Effector memory CD4-positive, alpha-beta T cell (primary cell): ENCODE measurements at regions not wholly inside any gene's neighbourhood (a gene's known extent, or its start where the extent isn't known, plus 50 kb on each side); places are given as distances from the start of the nearest gene placed in this dataset.

Experiments used
- DNase-seq, 3 donors: peaks; one replicate each; pipeline ENCODE4 v3.0.0-alpha.2; 2020
- H3K27ac ChIP-seq: 2 replicates; pipeline ENCODE4 v1.7.0; 2013; ENCODE audit warnings: mild to moderate bottlenecking, low read length, moderate library complexity; ENCODE audit not compliant: insufficient read depth, poor library complexity, severe bottlenecking
- H3K27me3 ChIP-seq: replicated peaks from 2 replicates; pipeline ENCODE4 v1.7.0; 2013; ENCODE audit warnings: mild to moderate bottlenecking, low read length; ENCODE audit not compliant: insufficient read depth, control insufficient read depth, poor library complexity, severe bottlenecking
- H3K36me3 ChIP-seq: 2 replicates; pipeline ENCODE4 v1.7.0; 2013; ENCODE audit warnings: mild to moderate bottlenecking, low read length, moderate library complexity; ENCODE audit not compliant: control insufficient read depth, insufficient read depth
- H3K4me1 ChIP-seq: 2 replicates; pipeline ENCODE4 v1.7.0; 2013; ENCODE audit warnings: low read length, mild to moderate bottlenecking; ENCODE audit not compliant: control insufficient read depth, insufficient read depth, poor library complexity, severe bottlenecking
- H3K4me3 ChIP-seq: 2 replicates; pipeline ENCODE4 v1.7.0; 2013; ENCODE audit warnings: low read length, low read depth, mild to moderate bottlenecking; ENCODE audit not compliant: insufficient read depth, poor library complexity, severe bottlenecking
- H3K9me3 ChIP-seq: 2 replicates; pipeline ENCODE4 v1.7.0; 2013; ENCODE audit warnings: mild to moderate bottlenecking, low read length, moderate library complexity; ENCODE audit not compliant: control insufficient read depth

DNA sequence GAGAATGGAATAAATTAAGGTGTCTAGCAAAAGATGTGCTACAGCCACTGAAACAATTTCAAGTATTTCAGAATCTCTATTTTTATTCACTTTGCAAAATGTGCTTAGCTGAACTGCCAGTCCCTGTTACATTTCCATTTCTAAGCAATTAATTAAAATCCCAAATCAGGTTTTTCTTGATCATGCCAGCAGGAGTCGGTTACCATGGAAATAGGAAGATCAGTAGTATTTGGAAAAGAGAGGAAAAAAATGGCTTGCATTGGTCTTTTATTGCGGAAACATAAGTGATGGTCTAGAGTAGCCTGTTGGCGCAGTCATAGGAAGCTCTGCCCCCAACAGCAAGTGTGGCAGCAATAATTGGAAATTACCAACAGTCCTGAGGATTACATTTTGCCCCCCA lies 867.1 kb downstream of the GATA3 start:
- H3K4me1 ChIP-seq, result no peaks in the 10 kb centered on the region
- no peak overlapping the region for H3K27ac ChIP-seq
- no peaks in the 10 kb centered on the region for H3K27me3 ChIP-seq
- H3K4me3 ChIP-seq, result no peak overlapping the region
- H3K9me3 ChIP-seq, result no peaks in the 10 kb centered on the region
- DNase-seq, result no peak
- H3K36me3 ChIP-seq, result no peaks in the 10 kb centered on the region

DNA sequence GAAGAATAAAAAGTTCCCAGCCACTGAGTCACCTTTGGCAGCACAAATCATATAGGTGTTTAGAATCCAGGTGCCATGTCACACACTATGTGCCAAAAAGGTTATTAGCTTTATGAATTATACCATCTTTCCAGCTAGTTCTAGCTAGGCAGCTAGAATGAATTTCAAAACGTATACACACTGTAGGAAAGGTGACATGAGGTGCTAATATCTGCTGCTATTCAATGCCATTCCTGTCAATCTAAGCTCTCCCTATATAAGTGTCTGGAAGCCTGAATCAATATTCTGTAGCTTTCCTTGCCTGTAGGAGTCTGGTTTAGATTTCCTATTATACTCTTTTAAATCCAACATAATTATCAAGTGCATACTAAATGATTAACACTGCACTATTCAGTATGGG lies 868.6 kb downstream of the GATA3 start:
- H3K27me3 ChIP-seq, result no peaks in the 10 kb centered on the region
- DNase-seq, result no peak
- no peak overlapping the region for H3K27ac ChIP-seq
- no peak overlapping the region for H3K4me3 ChIP-seq
- H3K4me1 ChIP-seq, result no peaks in the 10 kb centered on the region
- H3K36me3 ChIP-seq, result no peaks in the 10 kb centered on the region
- no peaks in the 10 kb centered on the region for H3K9me3 ChIP-seq

GRCh38 chr10:8927705-8928104 lies 873.2 kb downstream of the GATA3 start:
- no peak for DNase-seq

DNA sequence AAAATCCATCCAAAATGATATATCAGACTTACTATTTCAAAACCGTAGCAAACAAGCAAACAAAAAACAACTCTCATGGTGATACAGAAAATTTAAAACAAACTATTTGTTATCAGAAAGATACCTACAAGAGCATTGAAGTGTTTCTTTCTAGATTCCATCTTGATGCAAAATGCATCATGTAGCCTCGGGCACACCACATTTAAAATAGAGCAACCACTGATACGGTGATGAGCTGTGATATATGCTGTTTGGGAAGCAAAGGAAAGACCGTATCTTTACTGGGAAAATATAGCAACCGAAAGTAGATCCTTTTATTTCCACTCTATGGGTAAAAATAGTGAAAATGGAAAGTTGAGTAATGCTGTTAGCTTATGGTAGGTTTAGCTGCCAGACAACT lies 892.0 kb downstream of the GATA3 start:
- Histone ChIP-seq H3K9me3 (no peaks in the 10 kb centered on the region), H3K27me3 (no peaks in the 10 kb centered on the region), H3K36me3 (no peaks in the 10 kb centered on the region), H3K4me3 (no peak overlapping the region), H3K27ac (no peak overlapping the region), H3K4me1 (no peaks in the 10 kb centered on the region)
- DNase-seq, result no peak

More at GRCh38 chr10:8927705-8928104, 873.2 kb downstream of the GATA3 start:
- H3K27me3 ChIP-seq, result no peaks in the 10 kb centered on the region
- H3K4me3 ChIP-seq, result no peak overlapping the region
- H3K9me3 ChIP-seq, result no peaks in the 10 kb centered on the region
- H3K36me3 ChIP-seq, result no peaks in the 10 kb centered on the region
- no peak overlapping the region for H3K27ac ChIP-seq
- no peaks in the 10 kb centered on the region for H3K4me1 ChIP-seq

DNA sequence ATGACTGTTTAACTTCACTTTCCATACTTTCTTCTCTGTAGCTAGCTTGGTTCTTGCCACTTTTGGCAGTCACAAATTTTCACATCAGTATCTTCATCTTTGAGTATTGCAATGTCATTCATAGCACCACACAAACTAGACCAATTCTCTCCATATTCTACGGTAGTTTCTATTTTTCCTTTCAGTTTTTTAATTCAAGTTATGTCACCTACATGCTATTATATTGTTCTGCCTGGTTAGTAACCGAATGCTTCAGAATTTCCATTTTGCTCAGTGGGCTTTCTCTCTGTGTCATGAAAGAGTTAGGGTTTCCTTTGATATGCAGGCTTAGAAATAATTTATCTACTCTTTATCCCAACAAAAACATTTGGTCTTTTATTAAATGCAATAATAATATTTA lies 896.5 kb downstream of the GATA3 start:
- no peak for DNase-seq
- H3K36me3 ChIP-seq, result no peaks in the 10 kb centered on the region
- H3K9me3 ChIP-seq, result no peaks in the 10 kb centered on the region
- no peak overlapping the region for H3K4me3 ChIP-seq
- H3K27ac ChIP-seq, result no peak overlapping the region
- no peaks in the 10 kb centered on the region for H3K27me3 ChIP-seq
- H3K4me1 ChIP-seq, result no peaks in the 10 kb centered on the region

- H3K9me3 ChIP-seq, result no peaks in the 10 kb centered on the region
- H3K4me1 ChIP-seq, result no peaks in the 10 kb centered on the region
- no peak overlapping the region for H3K4me3 ChIP-seq
- H3K27me3 ChIP-seq, result no peaks in the 10 kb centered on the region
- H3K36me3 ChIP-seq, result no peaks in the 10 kb centered on the region
- no peak overlapping the region for H3K27ac ChIP-seq
- no peak for DNase-seq
These were observed 897.1 kb downstream of the GATA3 start for GRCh38 chr10:8951440-8952089.

DNA sequence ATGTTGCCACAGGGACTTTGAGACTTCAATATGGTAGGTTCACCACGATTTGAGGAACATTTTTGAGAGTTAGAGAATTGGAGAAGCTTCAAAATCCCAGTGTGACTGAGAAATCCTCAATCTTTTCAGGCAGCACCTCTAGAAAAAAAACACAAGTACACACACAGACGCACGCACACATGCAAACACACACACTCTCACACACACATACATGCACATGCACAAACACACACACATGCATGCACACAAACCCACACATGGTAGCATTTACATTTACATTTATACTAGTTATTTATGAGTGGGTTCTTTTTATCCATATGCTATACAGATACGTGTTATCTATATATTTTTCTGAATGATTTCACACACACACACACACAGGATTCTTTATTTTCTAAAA lies 901.9 kb downstream of the GATA3 start:
- Histone ChIP-seq H3K27ac (no peak overlapping the region), H3K4me3 (no peak overlapping the region), H3K4me1 (no peaks in the 10 kb centered on the region), H3K27me3 (no peaks in the 10 kb centered on the region), H3K9me3 (no peaks in the 10 kb centered on the region), H3K36me3 (no peaks in the 10 kb centered on the region)
- DNase-seq, result no peak

DNA sequence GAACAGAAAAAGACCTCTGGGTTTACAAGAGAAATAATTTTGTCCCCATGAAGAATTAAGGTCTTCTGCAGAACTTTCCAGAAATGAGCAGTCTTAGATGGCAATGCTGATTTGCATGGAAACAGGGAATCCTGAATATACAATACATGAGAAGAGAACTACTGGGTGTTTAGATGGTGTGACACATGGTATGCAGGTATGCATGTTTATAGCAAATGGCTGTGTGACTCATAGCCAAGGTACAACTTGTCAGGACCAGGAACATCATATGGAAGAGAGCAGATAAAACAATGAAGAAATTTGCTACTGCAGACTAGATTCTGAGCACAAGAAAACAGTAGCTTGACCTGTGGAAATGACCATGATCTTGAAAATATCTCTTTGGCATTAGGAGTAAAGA lies 907.8 kb downstream of the GATA3 start:
- Histone ChIP-seq H3K4me1 (no peaks in the 10 kb centered on the region), H3K4me3 (no peak overlapping the region), H3K27ac (no peak overlapping the region), H3K9me3 (no peaks in the 10 kb centered on the region), H3K36me3 (no peaks in the 10 kb centered on the region), H3K27me3 (no peaks in the 10 kb centered on the region)
- DNase-seq, result no peak

DNA sequence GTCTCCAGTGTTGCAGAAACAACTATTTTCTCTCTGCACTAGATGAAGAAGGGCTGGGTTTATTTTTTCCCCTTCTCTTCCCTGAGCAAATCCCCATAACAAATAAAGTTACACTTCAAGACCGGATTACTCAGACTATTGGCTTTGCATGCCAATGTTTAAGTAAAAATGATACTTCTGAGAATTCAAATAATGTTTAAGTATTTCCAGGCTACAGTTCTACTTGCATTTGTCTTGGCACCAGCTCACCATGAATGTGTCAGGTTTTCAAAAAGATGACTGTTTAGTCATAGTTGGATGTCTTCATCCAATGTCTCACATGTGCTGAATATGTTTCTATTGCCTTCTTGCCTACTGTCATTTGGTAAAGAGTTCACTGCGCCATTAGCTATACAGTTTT lies 912.6 kb downstream of the GATA3 start:
- Histone ChIP-seq H3K36me3 (no peaks in the 10 kb centered on the region), H3K4me3 (no peak overlapping the region), H3K27ac (no peak overlapping the region), H3K27me3 (no peaks in the 10 kb centered on the region), H3K4me1 (no peaks in the 10 kb centered on the region), H3K9me3 (no peaks in the 10 kb centered on the region)
- no peak for DNase-seq

- Histone ChIP-seq H3K4me3 (no peak overlapping the region), H3K9me3 (no peaks in the 10 kb centered on the region), H3K4me1 (no peaks in the 10 kb centered on the region), H3K27ac (no peak overlapping the region), H3K36me3 (no peaks in the 10 kb centered on the region), H3K27me3 (no peaks in the 10 kb centered on the region)
- no peak for DNase-seq
These were observed 915.4 kb downstream of the GATA3 start for GRCh38 chr10:8969853-8970252.
